H1 (cell line): ENCODE measurements at regions not wholly inside any gene's neighbourhood (a gene's known extent, or its start where the extent isn't known, plus 50 kb on each side); places are given as distances from the start of the nearest gene placed in this dataset.

Experiments used
- CTCF ChIA-PET: fragments of 300-600 bp; sonication (Branson Sonifier 250); formaldehyde crosslinking; loops from one replicate; lab custom pipeline; 2021; ENCODE audit not compliant: partially characterized antibody; lab: Charles Lee
- POLR2A ChIA-PET: fragments of 300-600 bp; sonication (Branson Sonifier 250); formaldehyde crosslinking; loops from one replicate; lab custom pipeline; 2021; ENCODE audit warnings: inconsistent platforms; ENCODE audit not compliant: partially characterized antibody; lab: Charles Lee
- DNase-seq, 2 experiments: peaks; one replicate each; pipeline versions ENCODE4 v3.0.0 to v3.0.0-alpha.2; 2010 to 2022; ENCODE audit warnings: low spot score in 2 of 2, low read depth in 1 of 2, mixed read lengths in 1 of 2
- FAIRE-seq: peaks from 2 replicates; lab custom pipeline; 2011; peaks lifted over from hg19 to GRCh38; lab: Jason Lieb, UNC
- H2AFZ ChIP-seq: 2 replicates; pipeline ENCODE4 v1.8.1; 2012; ENCODE audit warnings: low read length, inconsistent platforms
- H2AK5ac ChIP-seq: 2 replicates; pipeline ENCODE4 v1.6.1; 2013; ENCODE audit warnings: low read depth, low read length
- H2BK120ac ChIP-seq: replicated peaks from 2 replicates; pipeline ENCODE3; 2013; ENCODE audit warnings: low read depth, low read length, inconsistent platforms
- H2BK12ac ChIP-seq: 2 replicates; pipeline ENCODE4 v1.6.1; 2013; ENCODE audit warnings: low read depth, low read length
- H2BK15ac ChIP-seq: 2 replicates; pipeline ENCODE4 v1.6.1; 2013; ENCODE audit warnings: low read length
- H2BK20ac ChIP-seq: 2 replicates; pipeline ENCODE4 v1.6.1; 2013; ENCODE audit warnings: low read length
- H2BK5ac ChIP-seq: 2 replicates; pipeline ENCODE4 v1.6.1; 2013; ENCODE audit warnings: low read depth, low read length
- H3K14ac ChIP-seq: 2 replicates; pipeline ENCODE4 v1.6.1; 2013; ENCODE audit warnings: inconsistent platforms; ENCODE audit not compliant: insufficient read length
- H3K18ac ChIP-seq: 2 replicates; pipeline ENCODE4 v1.6.1; 2013; ENCODE audit warnings: low read length; ENCODE audit errors: extremely low read depth
- H3K23ac ChIP-seq: 2 replicates; pipeline ENCODE4 v1.6.1; 2013; ENCODE audit warnings: inconsistent platforms; ENCODE audit not compliant: insufficient read length
- H3K23me2 ChIP-seq: 2 replicates; pipeline ENCODE4 v1.6.1; 2013; ENCODE audit warnings: low read depth, low read length
- H3K27ac ChIP-seq: 2 replicates; pipeline ENCODE4 v1.6.1; 2011; ENCODE audit warnings: low read depth, low read length, inconsistent platforms
- H3K27me3 ChIP-seq, 4 experiments: replicated peaks in 1 of 4; 1 replicate in 1 of 4; 2 replicates in 3 of 4; pipeline versions ENCODE4 v1.6.1 to v1.8.1; 2011 to 2013; ENCODE audit warnings: low read length in 3 of 4, mild to moderate bottlenecking in 3 of 4, inconsistent platforms in 2 of 4, mixed read lengths in 2 of 4, moderate library complexity in 1 of 4; ENCODE audit not compliant: control insufficient read depth in 3 of 4, insufficient read depth in 3 of 4; ENCODE audit errors: extremely low read depth in 1 of 4
- H3K36me3 ChIP-seq, 4 experiments: 2 replicates each; pipeline versions ENCODE4 v1.6.1 to v1.8.1; 2011 to 2013; ENCODE audit warnings: mild to moderate bottlenecking in 4 of 4, low read length in 3 of 4, moderate library complexity in 2 of 4, control low read depth in 1 of 4, inconsistent platforms in 1 of 4; ENCODE audit not compliant: insufficient read depth in 4 of 4, control insufficient read depth in 2 of 4
- H3K4ac ChIP-seq: replicated peaks from 2 replicates; pipeline ENCODE3; 2013; ENCODE audit warnings: low read length, low read depth, mixed read lengths, inconsistent platforms; ENCODE audit not compliant: insufficient read length
- H3K4me1 ChIP-seq, 4 experiments: replicated peaks in 1 of 4; 1 replicate in 1 of 4; 2 replicates in 3 of 4; pipeline versions ENCODE4 v1.6.1 to v1.8.1; 2011 to 2013; ENCODE audit warnings: low read length in 3 of 4, inconsistent platforms in 2 of 4, mixed read lengths in 1 of 4; ENCODE audit not compliant: insufficient read depth in 4 of 4, control insufficient read depth in 3 of 4
- H3K4me2 ChIP-seq, 2 experiments: 2 replicates each; pipeline versions ENCODE4 v1.6.1 to v1.8.1; 2011 to 2013; ENCODE audit warnings: low read depth in 2 of 2, low read length in 2 of 2, control low read depth in 1 of 2, inconsistent platforms in 1 of 2, mild to moderate bottlenecking in 1 of 2; ENCODE audit not compliant: insufficient read depth in 1 of 2
- H3K4me3 ChIP-seq, 4 experiments: fragments of 200-600, 300-600 bp in 1 of 4; sonication (generic), shearing (Covaris generic), sonication (Bioruptor Twin) in 1 of 4; 2 replicates each; pipeline versions ENCODE4 v1.5.1 to v1.8.1; 2011 to 2016; ENCODE audit warnings: low read length in 4 of 4, low read depth in 3 of 4, control low read depth in 2 of 4, inconsistent platforms in 2 of 4, mild to moderate bottlenecking in 2 of 4, mixed read lengths in 1 of 4, moderate library complexity in 1 of 4; ENCODE audit not compliant: insufficient read depth in 2 of 4; ENCODE audit errors: extremely low read depth in 1 of 4
- H3K56ac ChIP-seq: replicated peaks from 2 replicates; pipeline ENCODE3; 2013; ENCODE audit warnings: low read depth, mild to moderate bottlenecking, mixed read lengths, low read length, inconsistent platforms; ENCODE audit not compliant: insufficient read length
- H3K79me1 ChIP-seq: 2 replicates; pipeline ENCODE4 v1.6.1; 2013; ENCODE audit warnings: low read depth, low read length, control low read depth
- H3K79me2 ChIP-seq, 2 experiments: 2 replicates each; pipeline versions ENCODE4 v1.6.1 to v1.8.1; 2012 to 2013; ENCODE audit warnings: low read length in 2 of 2, mild to moderate bottlenecking in 2 of 2, inconsistent platforms in 1 of 2; ENCODE audit not compliant: insufficient read depth in 2 of 2, control insufficient read depth in 1 of 2
- H3K9ac ChIP-seq, 4 experiments: replicated peaks in 1 of 4; 1 replicate in 1 of 4; 2 replicates in 3 of 4; pipeline versions ENCODE4 v1.6.1 to v1.8.1; 2011 to 2013; ENCODE audit warnings: low read depth in 3 of 4, low read length in 3 of 4, control low read depth in 2 of 4, mild to moderate bottlenecking in 2 of 4, moderate library complexity in 2 of 4, inconsistent platforms in 1 of 4; ENCODE audit errors: extremely low read depth in 1 of 4
- H3K9me3 ChIP-seq, 2 experiments: 2 replicates each; pipeline versions ENCODE4 v1.6.1 to v1.8.1; 2012 to 2013; ENCODE audit warnings: mild to moderate bottlenecking in 2 of 2, moderate library complexity in 2 of 2, control low read depth in 1 of 2, inconsistent platforms in 1 of 2, low read depth in 1 of 2, low read length in 1 of 2, mixed read lengths in 1 of 2; ENCODE audit not compliant: insufficient read depth in 2 of 2
- H4K20me1 ChIP-seq, 2 experiments: replicated peaks in 1 of 2; 2 replicates each; pipeline versions ENCODE3 to v1.8.1; 2011 to 2013; ENCODE audit warnings: inconsistent platforms in 2 of 2, low read length in 2 of 2, mild to moderate bottlenecking in 1 of 2; ENCODE audit not compliant: insufficient read depth in 2 of 2, control insufficient read depth in 1 of 2
- H4K5ac ChIP-seq: 2 replicates; pipeline ENCODE4 v1.6.1; 2013; ENCODE audit warnings: low read length, low read depth, mixed read lengths, inconsistent platforms; ENCODE audit not compliant: insufficient read length
- H4K8ac ChIP-seq: 2 replicates; pipeline ENCODE4 v1.8.0; 2013; ENCODE audit warnings: mild to moderate bottlenecking, moderate library complexity, low read length, inconsistent platforms; ENCODE audit not compliant: insufficient read depth; ENCODE audit errors: extremely low read depth
- H4K91ac ChIP-seq: replicated peaks from 2 replicates; pipeline ENCODE3; 2013; ENCODE audit warnings: low read length, mixed read lengths, inconsistent platforms; ENCODE audit not compliant: insufficient read length
- ASH2L ChIP-seq: fragments of 200-600, 300-600 bp; sonication (generic); IDR thresholded peaks from one replicate; pipeline ENCODE4 v1.7.1; 2017; ENCODE audit warnings: low read length
- BACH1 ChIP-seq: IDR thresholded peaks from 2 replicates; pipeline ENCODE4 v1.6.1; 2012; ENCODE audit warnings: low read length, improper control_type of control experiment
- BRCA1 ChIP-seq: IDR thresholded peaks from 2 replicates; pipeline ENCODE4 v1.6.1; 2012; ENCODE audit warnings: low read depth, low read length, improper control_type of control experiment
- FOSL1 ChIP-seq: IDR thresholded peaks from 2 replicates; pipeline ENCODE4 v1.6.1; 2011; ENCODE audit warnings: mild to moderate bottlenecking, low read depth, low read length, moderate library complexity; ENCODE audit not compliant: insufficient read depth
- GABPA ChIP-seq: IDR thresholded peaks from 2 replicates; pipeline ENCODE4 v1.6.1; 2011; ENCODE audit warnings: mild to moderate bottlenecking, low read length, moderate library complexity, borderline replicate concordance; ENCODE audit not compliant: insufficient read depth
- HDAC2 ChIP-seq, 2 experiments: fragments of 300-600 bp in 1 of 2; sonication (generic) in 1 of 2; IDR thresholded peaks; 2 replicates each; pipeline ENCODE4 v1.6.1; 2011 to 2012; ENCODE audit warnings: low read depth in 2 of 2, low read length in 2 of 2, mild to moderate bottlenecking in 2 of 2, moderate library complexity in 2 of 2, borderline replicate concordance in 1 of 2, inconsistent platforms in 1 of 2
- JUN ChIP-seq: IDR thresholded peaks from 2 replicates; pipeline ENCODE4 v1.6.1; 2011; ENCODE audit warnings: low read depth, mild to moderate bottlenecking, improper control_type of control experiment, low read length
- POU5F1 ChIP-seq: IDR thresholded peaks from 2 replicates; pipeline ENCODE4 v1.6.1; 2011; ENCODE audit warnings: low read depth, mild to moderate bottlenecking, low read length, moderate library complexity
- SUZ12 ChIP-seq: fragments of 200-600 bp; sonication (generic); IDR thresholded peaks from 2 replicates; pipeline ENCODE4 v1.6.1; 2012; ENCODE audit warnings: mild to moderate bottlenecking, inconsistent platforms, low read length, moderate library complexity, mixed read lengths
- TBP ChIP-seq: IDR thresholded peaks from 2 replicates; pipeline ENCODE4 v1.6.1; 2011; ENCODE audit warnings: low read depth, low read length, improper control_type of control experiment
- WGBS, 2 experiments: shearing (Covaris generic) in 1 of 2; methylation state at CpG; one replicate each; pipeline versions ENCODE4 v1.1.6 to v1.1.7; 2013 to 2015; ENCODE audit warnings: low lambda C conversion rate in 2 of 2, mixed read lengths in 2 of 2, inconsistent platforms in 1 of 2, low coverage in 1 of 2, missing lambda C conversion rate in 1 of 2; ENCODE audit not compliant: insufficient replicate concordance in 2 of 2, insufficient coverage in 1 of 2, insufficient read length in 1 of 2; ENCODE audit errors: extremely low coverage in 1 of 2, missing lambda C conversion rate in 1 of 2; 5-methylcytosine and 5-hydroxymethylcytosine counted together

DNA sequence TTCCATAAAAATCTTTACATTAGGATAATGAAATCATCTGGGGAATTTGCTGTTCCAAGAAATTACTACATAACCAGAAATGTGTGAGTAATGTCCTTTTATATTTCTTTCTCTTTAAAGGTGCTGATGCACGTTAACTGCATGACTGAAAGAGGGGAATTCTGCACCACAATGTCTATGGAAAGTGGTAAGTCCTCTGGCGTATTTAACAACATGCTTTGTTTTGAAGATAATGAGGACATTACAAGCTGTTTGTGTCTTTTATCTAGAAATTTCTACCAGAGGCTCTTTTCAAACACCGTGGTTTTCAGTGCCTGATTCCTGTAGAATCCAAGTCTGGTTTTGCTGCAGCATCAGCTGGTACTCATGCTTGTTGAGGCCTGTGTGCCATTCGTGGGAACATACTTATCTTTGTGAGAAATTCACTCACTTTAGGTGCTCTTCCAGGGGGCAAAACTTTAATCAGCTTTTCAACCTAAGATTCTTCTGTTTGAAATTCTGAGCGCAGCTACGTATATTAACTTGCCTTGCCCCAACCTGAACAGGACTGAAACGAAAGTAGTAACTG, 257.2 kb downstream of the PDHA2 start:
- Histone ChIP-seq H3K56ac (no peak overlapping the region), H3K79me2 (no peaks in the 10 kb centered on the region), H3K4me3 (no peak overlapping the region), H3K9me3 (peaks cover 0 to 3% of the 10 kb centered on the region in 2 experiments; a peak in 1 of 4 replicates), H2BK15ac (no peak overlapping the region), H3K4ac (no peak overlapping the region), H3K4me2 (0 out of 4 replicates have a peak overlapping the region, but pooled peaks of 1 of the 2 experiments have one; percentile 10), H4K20me1 (no peaks in the 10 kb centered on the region), H3K27ac (no peak overlapping the region), H2AFZ (peak overlapping the region; percentile 48), H4K91ac (no peak overlapping the region), H3K14ac (no peak overlapping the region), H2BK20ac (no peak overlapping the region), H3K79me1 (no peaks in the 10 kb centered on the region), H3K23me2 (no peaks in the 10 kb centered on the region), H4K5ac (no peak overlapping the region), H2BK120ac (no peak overlapping the region), H3K9ac (no peak overlapping the region), H2BK5ac (no peak overlapping the region), H3K36me3 (no peaks in the 10 kb centered on the region), H3K4me1 (no peaks in the 10 kb centered on the region), H2AK5ac (no peak overlapping the region), H4K8ac (no peak overlapping the region), H3K23ac (no peak overlapping the region), H2BK12ac (no peak overlapping the region), H3K27me3 (no peaks in the 10 kb centered on the region), H3K18ac (no peak overlapping the region)
- 74% methylated on average over 7 of the region's 7 CpGs; no CpG with 5 or more reads in 1 of the 2 experiments for WGBS, 2 experiments
- no peak for DNase-seq
- POLR2A ChIA-PET: no interaction called here
- peak; percentile 39 for FAIRE-seq
- CTCF ChIA-PET: no interaction called here
- TF ChIP-seq SUZ12: no peak
- TF ChIP-seq JUN: no peak
- TF ChIP-seq HDAC2 (IDR thresholded peaks at IDR 0.05; ENCODE audit: borderline replicate concordance in 1 of 2, low read depth in 2 of 2, low read length in 2 of 2): no peak
- TF ChIP-seq GABPA: no peak
- no peak for TF ChIP-seq FOSL1
- TF ChIP-seq POU5F1: no peak
- TF ChIP-seq TBP: no peak
- TF ChIP-seq BRCA1: no peak
- no peak for TF ChIP-seq BACH1
- no peak for TF ChIP-seq ASH2L
